SJCRH30 (cell line): ENCODE measurements at regions not wholly inside any gene's neighbourhood (a gene's known extent, or its start where the extent isn't known, plus 50 kb on each side); places are given as distances from the start of the nearest gene placed in this dataset.

ENCODE experiments used
- DNase-seq, 2 experiments: peaks; one replicate each; pipeline ENCODE4 v3.0.0-alpha.2; 2015 to 2020
- H3K27ac ChIP-seq: fragments of 250-450 bp; sonication (Bioruptor Pico); 2 replicates; pipeline ENCODE4 v1.5.1; 2020; ENCODE audit warnings: mild to moderate bottlenecking, moderate library complexity
- H3K27me3 ChIP-seq: fragments of 250-450 bp; sonication (Bioruptor Pico); 2 replicates; pipeline ENCODE4 v1.5.1; 2020; ENCODE audit warnings: mild to moderate bottlenecking, moderate library complexity
- H3K36me3 ChIP-seq: fragments of 250-450 bp; sonication (Bioruptor Pico); 2 replicates; pipeline ENCODE4 v1.5.1; 2020; ENCODE audit warnings: mild to moderate bottlenecking, moderate library complexity
- H3K4me1 ChIP-seq: fragments of 250-450 bp; sonication (Bioruptor Pico); 2 replicates; pipeline ENCODE4 v1.5.1; 2020; ENCODE audit warnings: mild to moderate bottlenecking, moderate library complexity
- H3K4me3 ChIP-seq: fragments of 250-450 bp; sonication (Bioruptor Pico); 2 replicates; pipeline ENCODE4 v1.5.1; 2020; ENCODE audit warnings: mild to moderate bottlenecking, moderate library complexity
- H3K9me3 ChIP-seq: fragments of 250-450 bp; sonication (Bioruptor Pico); replicated peaks from 2 replicates; pipeline ENCODE4 v1.5.1; 2020; ENCODE audit warnings: mild to moderate bottlenecking, moderate library complexity

- Histone ChIP-seq H3K4me1 (peaks cover 13% of the 10 kb centered on the region; the same call in 1 of the 2 replicates), H3K9me3 (no peaks in the 10 kb centered on the region), H3K27ac (no peak overlapping the region), H3K27me3 (no peaks in the 10 kb centered on the region), H3K36me3 (no peaks in the 10 kb centered on the region), H3K4me3 (no peak overlapping the region)
- peak in 1 of 2 experiments; percentile 45 for DNase-seq
Observed at GRCh38 chr2:19754907-19755306, 146.9 kb downstream of the TTC32 start.

- DNase-seq: no peak
- H3K9me3 ChIP-seq: no peaks in the 10 kb centered on the region
- H3K27ac ChIP-seq: no peak overlapping the region
- H3K27me3 ChIP-seq: no peaks in the 10 kb centered on the region
- H3K36me3 ChIP-seq: no peaks in the 10 kb centered on the region
- H3K4me3 ChIP-seq: no peak overlapping the region
- peaks cover 10% of the 10 kb centered on the region; the same call in 1 of the 2 replicates for H3K4me1 ChIP-seq
Observed at GRCh38 chr2:19753818-19754217, 148.0 kb downstream of the TTC32 start.

DNA sequence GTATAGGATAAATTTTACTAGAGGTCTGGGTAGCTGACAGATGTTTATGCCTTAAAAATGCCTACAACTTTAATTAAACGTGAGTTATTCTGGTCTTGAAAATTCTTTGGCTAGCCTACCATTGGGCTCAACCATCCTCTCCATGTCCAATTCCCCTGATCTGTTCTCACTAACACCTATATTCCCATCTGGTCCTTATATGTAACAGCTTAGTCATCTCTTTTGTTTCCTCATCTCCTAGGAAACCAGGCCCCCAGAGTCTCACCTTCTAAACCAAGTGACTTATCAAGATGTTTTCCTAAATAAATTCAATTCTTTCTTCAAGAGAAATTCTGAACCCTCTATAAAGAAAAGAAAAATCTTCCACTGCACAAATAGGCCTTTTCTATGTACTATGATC, 148.5 kb downstream of the TTC32 start:
- no peaks in the 10 kb centered on the region for H3K9me3 ChIP-seq
- DNase-seq: no peak
- no peak overlapping the region for H3K4me3 ChIP-seq
- H3K27ac ChIP-seq: no peak overlapping the region
- no peaks in the 10 kb centered on the region for H3K36me3 ChIP-seq
- no peaks in the 10 kb centered on the region for H3K27me3 ChIP-seq
- peaks cover 10% of the 10 kb centered on the region; the same call in 1 of the 2 replicates for H3K4me1 ChIP-seq

- Histone ChIP-seq H3K27me3 (no peaks in the 10 kb centered on the region), H3K27ac (no peak overlapping the region), H3K36me3 (no peaks in the 10 kb centered on the region)
Observed at GRCh38 chr2:19752500-19752899, 149.3 kb downstream of the TTC32 start.

GRCh38 chr2:19751631-19752030, 150.2 kb downstream of the TTC32 start:
- H3K4me3 ChIP-seq: no peak overlapping the region
- H3K27me3 ChIP-seq: no peaks in the 10 kb centered on the region
- peaks cover 10% of the 10 kb centered on the region; the same call in 1 of the 2 replicates for H3K4me1 ChIP-seq
- H3K27ac ChIP-seq: no peak overlapping the region
- no peak for DNase-seq
- no peaks in the 10 kb centered on the region for H3K9me3 ChIP-seq
- no peaks in the 10 kb centered on the region for H3K36me3 ChIP-seq

More at GRCh38 chr2:19752500-19752899, 149.3 kb downstream of the TTC32 start:
- Histone ChIP-seq H3K9me3 (no peaks in the 10 kb centered on the region), H3K4me1 (peaks cover 10% of the 10 kb centered on the region; the same call in 1 of the 2 replicates), H3K4me3 (no peak overlapping the region)
- no peak for DNase-seq

- H3K36me3 ChIP-seq: no peaks in the 10 kb centered on the region
- H3K9me3 ChIP-seq: no peaks in the 10 kb centered on the region
- no peak overlapping the region for H3K4me3 ChIP-seq
- H3K27me3 ChIP-seq: no peaks in the 10 kb centered on the region
- no peak for DNase-seq
- peaks cover 16% of the 10 kb centered on the region; the same call in 1 of the 2 replicates for H3K4me1 ChIP-seq
- no peak overlapping the region for H3K27ac ChIP-seq
Observed at GRCh38 chr2:19750136-19750535, 151.6 kb downstream of the TTC32 start.

GRCh38 chr2:19749507-19749836, 152.3 kb downstream of the TTC32 start:
- Histone ChIP-seq H3K9me3 (no peaks in the 10 kb centered on the region), H3K27me3 (no peaks in the 10 kb centered on the region), H3K27ac (no peak overlapping the region), H3K36me3 (no peaks in the 10 kb centered on the region), H3K4me3 (no peak overlapping the region), H3K4me1 (peaks cover 9% of the 10 kb centered on the region; the same call in 1 of the 2 replicates)
- DNase-seq: no peak

- Histone ChIP-seq H3K36me3 (no peaks in the 10 kb centered on the region), H3K9me3 (no peaks in the 10 kb centered on the region), H3K27me3 (no peaks in the 10 kb centered on the region), H3K4me1 (peaks cover 8% of the 10 kb centered on the region; the same call in 1 of the 2 replicates), H3K4me3 (no peak overlapping the region), H3K27ac (no peak overlapping the region)
- no peak for DNase-seq
Observed at GRCh38 chr2:19748711-19749506, 152.9 kb downstream of the TTC32 start.

DNA sequence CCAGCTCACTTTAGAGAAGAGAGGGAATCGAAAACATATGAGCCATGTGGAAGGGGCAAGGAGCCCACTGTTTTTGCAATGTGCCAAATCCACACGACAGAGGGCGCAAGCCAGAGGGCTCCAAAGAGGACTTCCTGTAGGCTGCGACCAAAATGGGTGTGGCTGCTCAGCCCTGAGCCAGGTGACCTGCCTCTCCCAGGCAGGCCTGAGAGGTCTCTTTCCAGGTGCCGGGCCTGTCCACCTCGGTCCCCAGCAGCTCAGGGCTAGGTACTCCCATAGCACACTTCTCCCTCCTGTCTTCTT, 153.8 kb downstream of the TTC32 start:
- Histone ChIP-seq H3K9me3 (no peaks in the 10 kb centered on the region), H3K4me1 (peaks cover 8% of the 10 kb centered on the region; the same call in 1 of the 2 replicates), H3K27ac (no peak overlapping the region), H3K27me3 (no peaks in the 10 kb centered on the region), H3K4me3 (no peak overlapping the region), H3K36me3 (no peaks in the 10 kb centered on the region)
- DNase-seq: no peak

- no peaks in the 10 kb centered on the region for H3K36me3 ChIP-seq
- no peaks in the 10 kb centered on the region for H3K27me3 ChIP-seq
- H3K27ac ChIP-seq: no peak overlapping the region
- peaks cover 8% of the 10 kb centered on the region; the same call in 1 of the 2 replicates for H3K4me1 ChIP-seq
- H3K4me3 ChIP-seq: no peak overlapping the region
- no peaks in the 10 kb centered on the region for H3K9me3 ChIP-seq
- no peak for DNase-seq
Observed at GRCh38 chr2:19747310-19748072, 154.3 kb downstream of the TTC32 start.

DNA sequence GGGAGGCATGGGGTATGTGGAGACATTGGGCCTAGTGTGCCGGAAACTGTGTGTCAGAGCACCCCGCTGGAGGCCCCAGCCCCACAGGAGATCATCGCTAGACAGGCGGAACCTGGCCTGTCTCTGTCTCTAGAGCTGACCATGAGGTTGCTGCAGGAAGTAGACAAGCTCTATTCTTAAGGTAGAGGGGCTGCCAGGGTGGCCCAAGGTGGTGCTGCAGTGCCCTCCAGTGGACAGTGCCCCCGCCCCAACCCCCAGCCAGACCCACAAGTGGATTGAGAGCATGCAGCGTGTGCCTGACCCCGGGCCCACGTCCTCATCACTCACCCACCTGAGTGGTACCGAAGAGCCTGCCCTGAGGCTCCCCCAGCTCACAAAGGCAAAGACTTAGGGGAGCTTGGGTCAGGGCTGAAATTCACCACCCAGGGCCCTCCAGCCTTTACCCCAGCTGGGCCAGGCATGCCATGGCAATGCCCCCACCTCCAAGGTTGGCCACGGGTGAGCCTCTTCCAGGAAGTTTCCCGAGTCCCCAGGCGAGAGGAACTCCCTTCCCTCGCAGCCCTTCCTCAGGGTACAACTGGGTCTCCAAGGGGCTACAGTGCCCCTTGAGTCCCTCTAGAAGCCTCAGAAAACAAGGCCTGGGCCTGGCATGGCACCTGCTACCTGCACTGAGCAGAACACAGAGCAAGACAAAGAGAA, 155.0 kb downstream of the TTC32 start:
- no peak overlapping the region for H3K27ac ChIP-seq
- H3K4me3 ChIP-seq: no peak overlapping the region
- no peaks in the 10 kb centered on the region for H3K9me3 ChIP-seq

GRCh38 chr2:19746137-19746600, 155.6 kb downstream of the TTC32 start:
- H3K4me1 ChIP-seq: peaks cover 8% of the 10 kb centered on the region; the same call in 1 of the 2 replicates
- H3K4me3 ChIP-seq: no peak overlapping the region
- DNase-seq: peak; percentile 45 to 56
- H3K36me3 ChIP-seq: no peaks in the 10 kb centered on the region
- H3K27ac ChIP-seq: no peak overlapping the region
- H3K9me3 ChIP-seq: no peaks in the 10 kb centered on the region
- no peaks in the 10 kb centered on the region for H3K27me3 ChIP-seq

More for the DNA sequence above, 155.0 kb downstream of the TTC32 start:
- peak; percentile 64 to 69 for DNase-seq
- Histone ChIP-seq H3K27me3 (no peaks in the 10 kb centered on the region), H3K4me1 (peaks cover 8% of the 10 kb centered on the region; the same call in 1 of the 2 replicates), H3K36me3 (no peaks in the 10 kb centered on the region)

DNA sequence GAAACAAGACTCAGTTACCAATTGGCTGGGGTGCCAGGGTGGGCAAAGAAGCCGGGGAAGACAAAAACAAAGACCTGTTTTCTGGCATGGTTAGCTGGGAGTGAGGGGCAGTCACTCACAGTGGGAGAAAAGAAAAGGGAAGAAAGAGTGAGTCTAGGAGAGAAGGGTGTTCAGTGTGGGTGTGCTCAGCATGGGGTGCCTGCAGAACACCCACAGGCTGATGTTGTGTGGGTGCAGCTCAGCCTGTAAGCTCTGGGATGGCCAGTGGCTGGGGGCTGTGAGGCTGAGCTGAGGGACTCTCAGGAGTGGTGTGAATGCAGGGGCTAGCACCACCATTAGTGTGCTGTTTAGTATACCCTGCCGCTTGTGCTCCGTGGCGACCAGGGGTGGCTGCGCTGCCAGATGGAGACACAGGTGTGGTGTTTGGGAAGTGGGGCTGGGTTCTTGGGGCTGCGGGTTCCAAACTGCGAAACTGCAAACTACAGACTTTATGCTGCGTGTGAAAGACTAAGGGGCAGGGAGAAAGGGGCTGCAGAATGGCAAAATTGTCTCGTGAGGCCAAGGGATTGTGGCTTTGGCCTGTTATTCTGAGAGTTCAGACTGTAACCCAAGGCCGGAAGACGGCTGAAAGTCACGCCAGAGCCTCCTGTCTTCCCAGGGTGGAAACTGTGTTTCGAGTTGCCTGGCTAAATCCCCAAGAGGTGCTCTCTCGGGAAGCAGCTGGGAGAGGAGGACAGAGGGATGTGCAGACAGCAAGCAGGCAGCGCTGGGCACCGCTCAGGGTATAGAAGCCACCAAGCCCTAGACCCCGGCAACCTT, 156.3 kb downstream of the TTC32 start:
- no peaks in the 10 kb centered on the region for H3K27me3 ChIP-seq
- DNase-seq: peak in 1 of 2 experiments; percentile 25
- H3K27ac ChIP-seq: no peak overlapping the region
- H3K9me3 ChIP-seq: no peaks in the 10 kb centered on the region
- no peak overlapping the region for H3K4me3 ChIP-seq
- H3K36me3 ChIP-seq: no peaks in the 10 kb centered on the region
- peaks cover 8% of the 10 kb centered on the region; the same call in 1 of the 2 replicates for H3K4me1 ChIP-seq
